ENCODE measurements at regions not wholly inside any gene's neighbourhood (a gene's known extent, or its start where the extent isn't known, plus 50 kb on each side); places are given as distances from the start of the nearest gene placed in this dataset.

DNA sequence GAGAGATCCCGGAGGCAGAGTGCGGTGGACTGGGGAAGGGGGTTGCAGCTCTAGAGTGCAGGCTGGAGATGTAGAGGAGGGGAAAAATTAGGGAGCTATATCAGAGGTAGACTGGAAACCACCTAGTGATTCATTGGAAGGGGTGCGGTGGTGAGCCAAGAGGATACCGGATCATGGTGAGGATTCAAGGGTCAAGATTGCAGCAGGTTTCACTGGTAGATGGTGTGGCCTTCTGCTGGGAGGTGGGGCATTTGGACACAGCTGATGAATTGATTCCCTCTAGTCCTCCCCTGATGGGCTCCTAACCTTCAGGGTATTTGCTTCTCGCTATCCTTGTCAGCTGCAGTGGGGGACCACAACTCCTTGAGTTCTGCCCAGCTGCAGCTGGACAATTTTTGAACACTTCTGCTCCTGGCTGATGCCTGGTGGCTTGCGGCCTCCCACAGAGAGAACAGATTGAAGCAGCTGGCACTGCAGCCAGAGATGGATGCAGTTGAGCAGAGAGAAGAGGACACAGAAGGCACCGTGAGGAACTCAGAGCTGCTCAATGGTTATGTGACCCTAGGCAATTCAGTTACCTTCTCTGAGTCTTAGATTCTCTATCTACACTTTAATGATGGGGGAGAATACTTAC, 134.4 kb upstream of the ABCA1 start:
- no peak for DNase-seq (ENCODE audit: low read depth, low spot score)

DNA sequence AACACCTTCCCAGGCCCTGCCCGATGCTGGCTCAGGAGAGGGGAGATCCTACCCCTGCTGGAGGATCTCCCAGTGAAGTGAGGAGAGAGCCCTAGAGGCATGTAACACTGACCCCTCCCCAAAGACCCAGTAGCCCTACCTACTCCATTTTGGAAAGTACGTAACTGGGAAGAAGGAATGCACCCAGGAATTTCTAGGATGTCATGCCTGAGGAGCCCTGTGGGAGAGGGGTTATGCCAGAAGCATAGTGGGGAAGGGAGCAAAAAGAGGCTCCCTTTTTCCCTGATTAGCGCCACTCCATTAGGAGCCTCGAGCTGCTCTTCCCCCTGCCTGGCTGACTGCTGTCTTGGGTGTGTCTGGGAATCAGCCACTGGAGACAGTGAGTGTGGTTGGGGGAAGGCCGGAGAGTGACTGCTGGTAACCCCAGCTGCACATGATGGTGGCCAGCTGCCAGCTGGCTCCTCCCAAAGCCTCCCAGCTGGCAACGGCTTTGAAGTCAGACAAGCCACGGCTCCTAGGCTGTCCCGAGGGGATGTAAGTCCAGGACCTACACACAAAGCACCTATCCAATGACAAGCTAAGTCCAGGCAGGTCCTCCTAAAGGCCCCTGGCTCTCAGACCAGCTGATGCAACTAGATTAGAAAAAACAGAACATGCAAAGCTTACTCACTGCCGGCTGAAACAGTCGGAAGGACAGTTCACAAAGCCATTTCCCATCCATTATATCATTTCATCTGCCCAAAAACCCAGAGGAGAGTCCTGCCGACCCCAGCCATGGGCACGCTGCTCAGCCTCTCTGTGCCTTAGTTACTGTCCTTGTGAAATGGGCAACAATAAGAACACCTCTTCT, 136.5 kb upstream of the ABCA1 start:
- DNase-seq (ENCODE audit: low read depth, low spot score) = peak; percentile 90

GRCh38 chr9:105065098-105066088, 137.4 kb upstream of the ABCA1 start:
- no peak for DNase-seq (ENCODE audit: low read depth, low spot score)

DNA sequence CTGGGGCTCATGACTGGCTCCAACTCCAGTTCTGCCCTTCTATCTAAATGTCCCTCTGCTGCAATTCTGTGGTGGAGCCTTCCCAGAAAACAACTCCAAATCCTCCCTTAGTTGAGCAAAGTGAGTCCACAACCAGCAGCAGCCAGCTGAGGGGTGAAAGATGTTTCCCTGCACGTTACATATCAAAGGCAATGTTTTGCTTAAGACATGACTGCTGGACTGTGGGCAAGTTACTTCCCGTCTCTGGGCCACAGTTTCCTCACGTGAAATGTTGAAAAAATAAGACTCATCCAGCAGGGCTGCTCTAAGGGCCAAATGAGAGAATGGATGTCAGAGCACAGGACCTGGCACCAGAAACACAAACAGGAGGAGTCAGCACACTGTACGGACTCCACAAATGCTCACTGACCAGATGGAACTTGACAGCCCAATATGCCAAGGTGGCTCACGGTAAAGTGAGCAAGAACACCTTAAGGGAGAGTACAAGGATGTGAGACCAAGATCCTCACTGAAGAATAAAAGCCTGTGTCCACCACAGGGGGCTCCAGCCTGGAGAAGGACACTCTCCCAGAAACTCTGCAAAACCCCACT, 138.4 kb upstream of the ABCA1 start:
- no peak for DNase-seq (ENCODE audit: low read depth, low spot score)

DNA sequence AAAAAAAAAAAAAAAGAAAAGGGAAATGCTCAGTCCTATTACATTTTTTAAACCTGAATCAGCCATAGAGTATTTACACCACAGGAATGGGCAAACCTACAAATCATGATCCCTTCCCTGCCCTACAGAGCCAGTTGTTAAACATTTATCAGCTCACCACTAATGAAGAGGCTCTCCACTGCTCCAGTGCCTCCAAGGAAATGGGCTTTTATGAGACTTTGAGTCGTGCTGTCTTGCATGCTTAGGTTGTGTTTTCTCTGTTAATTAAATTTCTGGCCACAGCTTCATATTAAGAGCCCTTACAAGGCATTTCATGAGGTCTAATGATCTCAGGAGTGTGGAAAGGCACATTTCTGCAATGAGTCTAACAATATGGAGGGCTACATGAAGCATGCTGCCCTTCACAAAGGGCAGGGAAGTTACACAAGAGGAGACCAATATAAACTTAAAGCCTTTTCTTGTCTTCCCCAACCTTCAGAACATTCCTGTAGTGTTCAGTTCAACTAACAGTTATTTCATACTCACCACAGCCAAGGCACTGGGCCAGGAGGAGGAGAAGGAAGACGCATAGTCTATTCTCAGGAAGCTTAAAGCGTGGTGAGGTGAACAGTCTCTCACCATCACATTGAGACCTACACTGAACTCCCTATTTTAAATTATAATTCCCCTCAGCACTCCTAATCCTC, 140.1 kb upstream of the ABCA1 start:
- no peak for DNase-seq (ENCODE audit: low read depth, low spot score)

- no peak for DNase-seq (ENCODE audit: low read depth, low spot score)
Measured at GRCh38 chr9:105069285-105069684, 141.3 kb upstream of the ABCA1 start.

DNA sequence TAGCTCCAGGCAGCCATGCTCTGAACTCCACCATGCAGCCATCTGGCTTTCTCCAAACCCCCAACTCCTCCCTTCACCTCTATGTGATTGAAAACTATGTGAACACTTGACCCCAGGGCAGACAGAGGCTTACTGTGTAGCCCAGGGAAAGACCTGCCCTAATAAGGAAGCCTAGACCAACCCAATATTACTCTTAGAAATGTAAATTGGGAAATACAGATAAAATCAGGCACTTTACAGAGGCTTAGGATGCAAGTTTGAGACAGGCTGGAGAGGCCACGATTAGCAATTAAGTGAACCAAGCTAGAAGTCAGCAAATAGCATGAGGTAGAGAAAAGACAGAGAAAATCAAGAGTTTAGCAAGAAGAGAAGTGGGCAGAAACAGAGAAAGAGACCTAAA, 141.7 kb upstream of the ABCA1 start:
- DNase-seq (ENCODE audit: low read depth, low spot score) = no peak

- no peak for DNase-seq (ENCODE audit: low read depth, low spot score)
Measured at GRCh38 chr9:105070176-105070575, 142.2 kb upstream of the ABCA1 start.

- DNase-seq (ENCODE audit: low read depth, low spot score) = no peak
Measured at GRCh38 chr9:105072476-105072875, 144.5 kb upstream of the ABCA1 start.

DNA sequence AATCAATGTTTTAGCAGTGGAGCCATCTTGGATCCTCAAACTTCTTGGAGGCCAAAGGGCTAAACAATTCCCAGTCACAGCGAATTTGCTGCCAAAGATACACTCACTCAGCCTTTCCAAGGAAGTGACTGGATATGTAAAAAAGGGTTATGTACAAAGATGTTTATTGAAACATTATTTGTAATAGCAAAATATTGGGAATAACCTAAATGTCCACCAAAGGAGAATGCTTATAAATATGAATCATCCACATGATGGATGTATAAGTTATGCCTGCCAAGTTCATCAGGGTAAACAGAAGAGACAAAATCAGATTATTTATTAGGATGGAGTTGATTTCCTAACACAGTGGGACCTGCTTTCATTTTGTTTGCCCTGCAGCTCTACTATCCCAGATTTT, 145.2 kb upstream of the ABCA1 start:
- no peak for DNase-seq (ENCODE audit: low read depth, low spot score)

- DNase-seq (ENCODE audit: low read depth, low spot score) = no peak
Measured at GRCh38 chr9:105074491-105074890, 146.5 kb upstream of the ABCA1 start.

DNA sequence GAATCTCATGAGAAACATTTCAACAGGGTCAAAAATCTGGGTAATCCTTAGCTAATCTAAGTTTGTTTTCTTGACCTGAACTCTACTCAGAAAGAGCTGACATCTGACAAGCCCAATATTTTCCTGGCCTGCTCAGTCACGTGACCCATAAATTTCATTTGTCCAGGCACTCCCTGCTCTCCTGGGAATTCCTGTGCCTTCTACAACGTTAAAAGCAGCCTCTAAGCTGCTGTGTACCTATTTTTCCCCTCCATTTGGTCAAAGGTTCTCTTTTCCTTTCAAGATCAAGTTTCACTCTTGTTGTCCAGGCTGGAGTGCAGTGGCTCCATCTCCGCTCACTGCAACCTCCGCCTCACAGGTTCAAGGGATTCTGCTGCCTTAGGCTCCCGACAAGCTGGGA, 148.8 kb upstream of the ABCA1 start:
- no peak for DNase-seq (ENCODE audit: low read depth, low spot score)

- DNase-seq (ENCODE audit: low read depth, low spot score) = no peak
Measured at GRCh38 chr9:105079457-105079856, 151.5 kb upstream of the ABCA1 start.

DNA sequence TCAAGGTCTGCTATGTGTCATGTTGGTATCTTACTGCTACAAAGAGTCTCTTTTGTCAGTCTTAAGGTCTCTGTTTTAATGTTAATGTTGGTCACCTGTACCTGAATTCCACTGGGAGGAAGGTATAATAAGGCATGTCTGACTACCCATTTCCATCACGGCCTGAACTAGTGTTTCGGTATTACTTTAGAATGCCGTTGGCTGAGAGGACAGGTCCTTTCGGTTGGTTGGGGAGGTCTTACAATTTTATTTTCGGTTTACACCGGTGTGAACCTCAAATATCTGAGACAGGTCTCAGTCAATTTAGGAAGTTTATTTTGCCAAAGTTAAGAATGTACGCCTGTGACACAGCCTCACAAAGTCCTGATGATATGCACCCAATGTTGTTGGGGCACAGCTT, 154.9 kb upstream of the ABCA1 start:
- DNase-seq (ENCODE audit: low read depth, low spot score) = no peak

GRCh38 chr9:105083256-105083655, 155.3 kb upstream of the ABCA1 start:
- DNase-seq (ENCODE audit: low read depth, low spot score) = no peak

DNA sequence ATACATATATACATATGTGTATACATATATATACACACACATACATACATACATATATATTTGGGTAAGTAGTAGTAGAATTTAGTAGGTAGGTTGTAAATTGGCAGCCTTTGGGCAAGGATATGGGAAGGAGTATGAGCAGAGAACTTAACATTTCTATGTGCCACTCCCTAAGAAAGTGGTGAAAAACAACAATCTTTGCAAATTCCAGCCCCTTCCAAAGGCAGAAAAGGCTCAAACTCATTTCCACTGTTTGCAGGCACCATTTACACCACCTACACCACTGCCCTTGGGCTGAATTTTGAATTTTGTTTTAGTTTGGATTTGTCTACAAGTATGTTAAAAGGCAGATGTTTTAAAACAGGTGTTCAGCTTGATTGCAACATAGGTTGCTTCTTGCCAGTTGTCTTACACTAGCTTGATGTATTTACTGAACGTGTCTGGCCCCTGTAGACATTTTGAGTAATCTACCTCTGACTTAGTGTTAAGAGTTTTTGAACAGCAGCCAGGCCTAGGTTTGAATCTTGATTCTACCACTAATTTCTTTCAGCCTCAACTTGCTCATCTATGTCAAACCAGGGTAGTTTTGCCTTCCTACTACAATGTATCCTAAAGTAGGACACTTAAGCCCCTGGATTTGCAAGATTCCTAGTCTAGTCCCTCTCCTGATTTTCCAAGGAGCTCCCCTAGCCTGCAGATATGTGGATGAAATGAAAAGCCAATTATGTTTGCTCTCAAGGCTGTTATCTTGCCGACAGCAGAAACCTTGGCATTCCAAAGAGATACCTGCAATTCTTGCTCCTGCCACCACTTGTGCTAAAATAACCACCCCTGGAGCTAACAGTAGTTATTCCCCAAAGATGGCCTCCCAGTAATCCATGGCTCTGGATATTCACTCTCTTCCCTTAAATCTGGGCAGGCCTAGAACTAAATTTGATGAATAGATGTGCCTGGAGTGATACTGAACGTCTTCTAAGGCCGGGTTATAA, 156.2 kb upstream of the SLC44A1 start:
- no peak for DNase-seq (ENCODE audit: low read depth, low spot score)

GRCh38 chr9:105089874-105090273, 154.6 kb upstream of the SLC44A1 start:
- DNase-seq (ENCODE audit: low read depth, low spot score) = no peak

GRCh38 chr9:105091004-105091640, 153.3 kb upstream of the SLC44A1 start:
- DNase-seq (ENCODE audit: low read depth, low spot score) = no peak

GRCh38 chr9:105093685-105094084, 150.8 kb upstream of the SLC44A1 start:
- no peak for DNase-seq (ENCODE audit: low read depth, low spot score)
